Upper lobe of left lung (tissue), 6 donors: ENCODE measurements at regions not wholly inside any gene's neighbourhood (a gene's known extent, or its start where the extent isn't known, plus 50 kb on each side); places are given as distances from the start of the nearest gene placed in this dataset.

Experiments used
- ATAC-seq, 2 donors: fragments of 200-7000 bp; cut with Tn5 transposase; one replicate each; pipeline ENCODE4 v1.9.1; 2022; ENCODE audit warnings: mild to moderate bottlenecking in 2 of 2, moderate library complexity in 2 of 2; ENCODE audit not compliant: low FRiP score in 2 of 2
- DNase-seq, 2 donors: peaks; one replicate each; pipeline ENCODE4 v3.0.0-alpha.2; 2019 to 2020
- H3K27ac ChIP-seq, 4 donors: fragments of 200-600 bp; sonication (generic); one replicate each; pipeline ENCODE4 v1.5.1; 2016 to 2019
- H3K27me3 ChIP-seq, 4 donors: fragments of 200-600 bp; sonication (generic); one replicate each; pipeline ENCODE4 v1.5.1; 2017 to 2019
- H3K36me3 ChIP-seq, 4 donors: fragments of 200-600 bp; sonication (generic); one replicate each; pipeline ENCODE4 v1.5.1; 2016 to 2019
- H3K4me1 ChIP-seq, 4 donors: fragments of 200-600 bp; sonication (generic); one replicate each; pipeline ENCODE4 v1.5.1; 2018 to 2019
- H3K4me3 ChIP-seq, 4 donors: fragments of 200-600 bp; sonication (generic); one replicate each; pipeline ENCODE4 v1.5.1; 2017 to 2019; ENCODE audit warnings: mild to moderate bottlenecking in 2 of 4, moderate library complexity in 1 of 4
- H3K9me3 ChIP-seq, 4 donors: fragments of 200-600 bp; sonication (generic); one replicate each; pipeline ENCODE4 v1.5.1; 2018 to 2019
- CTCF ChIP-seq, 6 experiments: fragments of 450-650 bp in 4 of 6; fragments of 200-600 bp in 2 of 6; sonication (generic) in 2 of 6; IDR thresholded peaks; one replicate each; pipeline ENCODE4 v1.5.1; 2016 to 2019; ENCODE audit warnings: antibody characterized with exemption in 6 of 6
- EP300 ChIP-seq, 4 donors: sonication (generic); formaldehyde crosslinking; IDR thresholded peaks; one replicate each; pipeline ENCODE4 v1.5.1; 2017; ENCODE audit warnings: antibody characterized with exemption in 4 of 4, control low read depth in 2 of 4
- POLR2A ChIP-seq, 4 donors: fragments of 450-650 bp; IDR thresholded peaks; one replicate each; pipeline ENCODE4 v1.5.1; 2016 to 2017; ENCODE audit warnings: antibody characterized with exemption in 4 of 4, mild to moderate bottlenecking in 2 of 4
- POLR2AphosphoS5 ChIP-seq, 2 donors: sonication (generic); formaldehyde crosslinking; IDR thresholded peaks; one replicate each; pipeline ENCODE4 v1.5.1; 2017; ENCODE audit warnings: antibody characterized with exemption in 2 of 2
- WGBS, 2 donors: methylation state at CpG; one replicate each; pipeline ENCODE4 v1.1.5; 2017 to 2018; 5-methylcytosine and 5-hydroxymethylcytosine counted together
- donor health status: DM: no; HTN: no; CAD: no; lungs with moderate emphysema.
- donor health status: DM: no; HTN: yes; CAD: no; lungs with severe emphysema.

GRCh38 chr3:20256144-20256543 lies 70.1 kb upstream of the SGO1 start:
- no peak overlapping the region for H3K4me3 ChIP-seq
- H3K4me1 ChIP-seq = no peaks in the 10 kb centered on the region
- 37 to 43% methylated on average over 3 of the region's 3 CpGs for WGBS, 2 donors
- H3K9me3 ChIP-seq = no peaks in the 10 kb centered on the region
- DNase-seq (no peak), ATAC-seq (no peak)
- H3K27ac ChIP-seq = no peak overlapping the region
- no peak for TF ChIP-seq CTCF (IDR thresholded peaks at IDR 0.05)
- no peak for TF ChIP-seq EP300 (IDR thresholded peaks at IDR 0.05)
- no peak for TF ChIP-seq POLR2A (IDR thresholded peaks at IDR 0.05)
- TF ChIP-seq POLR2AphosphoS5 (IDR thresholded peaks at IDR 0.05) = no peak
- no peaks in the 10 kb centered on the region for H3K36me3 ChIP-seq
- H3K27me3 ChIP-seq = no peaks in the 10 kb centered on the region

GRCh38 chr3:20254268-20255117 lies 68.5 kb upstream of the SGO1 start:
- Histone ChIP-seq H3K36me3 (no peaks in the 10 kb centered on the region), H3K4me3 (no peak overlapping the region), H3K27me3 (no peaks in the 10 kb centered on the region), H3K27ac (no peak overlapping the region), H3K4me1 (no peaks in the 10 kb centered on the region), H3K9me3 (no peaks in the 10 kb centered on the region)
- no peak for ATAC-seq
- TF ChIP-seq POLR2AphosphoS5 (IDR thresholded peaks at IDR 0.05) (no peak), CTCF (IDR thresholded peaks at IDR 0.05) (no peak), EP300 (IDR thresholded peaks at IDR 0.05) (no peak), POLR2A (IDR thresholded peaks at IDR 0.05) (no peak)
- 74 to 77% methylated on average over 14 to 18 of the region's 18 CpGs for WGBS, 2 donors
- DNase-seq = no peak

- WGBS, 2 donors = 100% methylated on average over 1 of the region's 1 CpG
- no peak for ATAC-seq
These were observed 64.8 kb upstream of the SGO1 start for GRCh38 chr3:20250786-20251185.

GRCh38 chr3:20250314-20250713 lies 64.3 kb upstream of the SGO1 start:
- H3K4me3 ChIP-seq = no peak overlapping the region
- ATAC-seq (no peak), DNase-seq (no peak)
- 93 to 100% methylated on average over 1 to 3 of the region's 3 CpGs for WGBS, 2 donors
- H3K27ac ChIP-seq = no peak overlapping the region
- H3K27me3 ChIP-seq = no peaks in the 10 kb centered on the region
- no peaks in the 10 kb centered on the region for H3K4me1 ChIP-seq
- no peaks in the 10 kb centered on the region for H3K9me3 ChIP-seq
- TF ChIP-seq POLR2AphosphoS5 (IDR thresholded peaks at IDR 0.05) (no peak), CTCF (IDR thresholded peaks at IDR 0.05) (no peak), EP300 (IDR thresholded peaks at IDR 0.05) (no peak), POLR2A (IDR thresholded peaks at IDR 0.05) (no peak)
- no peaks in the 10 kb centered on the region for H3K36me3 ChIP-seq

More at GRCh38 chr3:20250786-20251185, 64.8 kb upstream of the SGO1 start:
- Histone ChIP-seq H3K27me3 (no peaks in the 10 kb centered on the region), H3K4me1 (no peaks in the 10 kb centered on the region), H3K36me3 (no peaks in the 10 kb centered on the region), H3K27ac (no peak overlapping the region), H3K4me3 (no peak overlapping the region), H3K9me3 (no peaks in the 10 kb centered on the region)
- TF ChIP-seq POLR2AphosphoS5 (IDR thresholded peaks at IDR 0.05) (no peak), CTCF (IDR thresholded peaks at IDR 0.05) (no peak), EP300 (IDR thresholded peaks at IDR 0.05) (no peak), POLR2A (IDR thresholded peaks at IDR 0.05) (no peak)
- no peak for DNase-seq

GRCh38 chr3:20246662-20247061 lies 60.7 kb upstream of the SGO1 start:
- Histone ChIP-seq H3K27me3 (no peaks in the 10 kb centered on the region), H3K4me1 (no peaks in the 10 kb centered on the region), H3K27ac (no peak overlapping the region), H3K4me3 (no peak overlapping the region), H3K36me3 (no peaks in the 10 kb centered on the region), H3K9me3 (no peaks in the 10 kb centered on the region)
- DNase-seq (no peak), ATAC-seq (no peak)
- TF ChIP-seq POLR2A (IDR thresholded peaks at IDR 0.05) (no peak), CTCF (IDR thresholded peaks at IDR 0.05) (no peak), POLR2AphosphoS5 (IDR thresholded peaks at IDR 0.05) (no peak), EP300 (IDR thresholded peaks at IDR 0.05) (no peak)
- 91 to 95% methylated on average over 1 of the region's 1 CpG for WGBS, 2 donors
